Daoy (cell line): ENCODE measurements at regions not wholly inside any gene's neighbourhood (a gene's known extent, or its start where the extent isn't known, plus 50 kb on each side); places are given as distances from the start of the nearest gene placed in this dataset.
"Not testable (repeated sequence)": the region's sequence is repeated elsewhere in the genome, so short reads cannot be mapped to it uniquely, and the experiment has no call there.

Source experiments
- DNase-seq: peaks from one replicate; pipeline ENCODE4 v3.0.0-alpha.2; 2015; ENCODE audit warnings: low read depth

- DNase-seq, result no peak
Measured at GRCh38 chr12:25872137-25872536, 86.3 kb upstream of the RASSF8 start.

- no peak for DNase-seq
Measured at GRCh38 chr12:25875661-25876060, 82.8 kb upstream of the RASSF8 start.

DNA sequence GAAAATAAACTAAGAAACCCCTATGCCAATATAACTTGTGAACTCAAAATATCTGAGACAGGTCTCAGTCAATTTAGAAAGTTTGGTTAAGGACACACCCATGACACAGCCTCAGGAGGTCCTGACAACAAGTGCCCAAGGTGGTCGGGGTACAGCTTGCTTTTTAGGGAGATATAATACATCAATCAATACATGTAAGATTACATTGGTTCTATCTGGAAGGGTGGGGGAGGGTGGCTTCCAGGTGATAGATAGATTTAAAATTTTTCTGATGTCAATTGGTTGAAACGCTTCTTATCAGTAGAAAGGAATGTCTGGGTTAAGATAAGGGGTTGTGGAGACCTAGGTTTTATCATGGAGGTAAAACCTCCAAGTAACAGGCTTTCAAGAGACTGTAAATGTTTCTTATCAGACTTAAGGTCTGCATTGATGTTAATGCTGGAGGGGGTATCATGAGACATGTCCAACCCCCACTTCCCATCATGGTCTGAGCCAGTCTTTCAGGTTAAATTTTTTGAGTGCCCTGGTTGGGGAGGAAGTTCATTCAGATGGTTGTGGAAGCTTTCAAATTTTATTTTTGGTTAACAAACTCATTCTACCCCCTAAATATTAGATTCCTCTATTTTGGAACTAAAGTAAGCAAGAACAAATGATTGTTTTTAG lies 82.0 kb upstream of the RASSF8 start:
- DNase-seq, result no peak

DNA sequence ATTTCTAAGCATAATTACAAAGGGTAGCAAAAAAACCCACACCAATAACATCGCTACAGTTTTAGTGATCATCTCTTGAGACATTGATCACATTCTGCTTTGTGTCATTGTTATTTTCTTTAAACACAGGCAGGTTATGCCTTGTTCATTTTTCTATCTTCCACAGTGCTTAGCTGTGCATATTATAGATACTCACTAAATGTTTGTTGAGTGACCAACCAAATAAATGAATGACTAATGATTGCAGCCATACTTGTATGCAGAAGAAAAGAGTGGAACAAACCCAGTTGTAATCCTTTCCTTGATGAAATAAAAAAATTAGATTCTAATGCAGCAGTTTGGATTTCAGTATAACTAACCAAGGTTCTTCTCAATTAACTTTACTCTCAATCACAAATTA lies 81.0 kb upstream of the RASSF8 start:
- no peak for DNase-seq

DNA sequence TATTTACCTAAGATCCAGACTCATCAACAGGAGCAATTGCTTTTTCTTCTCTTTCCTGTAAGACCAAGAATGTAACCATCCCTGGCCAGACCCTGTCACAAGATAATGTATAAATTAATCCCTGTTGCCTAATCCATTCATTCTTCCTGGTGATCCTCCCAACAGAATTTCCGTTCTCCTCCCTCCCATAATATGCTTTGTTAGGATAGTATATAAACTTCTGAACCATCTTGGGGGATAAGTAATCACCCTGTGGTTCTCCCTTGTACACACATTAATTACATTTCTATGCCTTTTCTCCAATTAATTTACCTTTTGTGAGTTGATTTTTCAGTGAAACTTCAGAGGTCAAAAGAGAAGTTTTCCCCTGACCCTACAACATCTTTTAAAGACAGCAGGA lies 76.2 kb upstream of the RASSF8 start:
- no peak for DNase-seq

- DNase-seq, result no peak
Measured at GRCh38 chr12:25883026-25883916, 75.2 kb upstream of the RASSF8 start.

DNA sequence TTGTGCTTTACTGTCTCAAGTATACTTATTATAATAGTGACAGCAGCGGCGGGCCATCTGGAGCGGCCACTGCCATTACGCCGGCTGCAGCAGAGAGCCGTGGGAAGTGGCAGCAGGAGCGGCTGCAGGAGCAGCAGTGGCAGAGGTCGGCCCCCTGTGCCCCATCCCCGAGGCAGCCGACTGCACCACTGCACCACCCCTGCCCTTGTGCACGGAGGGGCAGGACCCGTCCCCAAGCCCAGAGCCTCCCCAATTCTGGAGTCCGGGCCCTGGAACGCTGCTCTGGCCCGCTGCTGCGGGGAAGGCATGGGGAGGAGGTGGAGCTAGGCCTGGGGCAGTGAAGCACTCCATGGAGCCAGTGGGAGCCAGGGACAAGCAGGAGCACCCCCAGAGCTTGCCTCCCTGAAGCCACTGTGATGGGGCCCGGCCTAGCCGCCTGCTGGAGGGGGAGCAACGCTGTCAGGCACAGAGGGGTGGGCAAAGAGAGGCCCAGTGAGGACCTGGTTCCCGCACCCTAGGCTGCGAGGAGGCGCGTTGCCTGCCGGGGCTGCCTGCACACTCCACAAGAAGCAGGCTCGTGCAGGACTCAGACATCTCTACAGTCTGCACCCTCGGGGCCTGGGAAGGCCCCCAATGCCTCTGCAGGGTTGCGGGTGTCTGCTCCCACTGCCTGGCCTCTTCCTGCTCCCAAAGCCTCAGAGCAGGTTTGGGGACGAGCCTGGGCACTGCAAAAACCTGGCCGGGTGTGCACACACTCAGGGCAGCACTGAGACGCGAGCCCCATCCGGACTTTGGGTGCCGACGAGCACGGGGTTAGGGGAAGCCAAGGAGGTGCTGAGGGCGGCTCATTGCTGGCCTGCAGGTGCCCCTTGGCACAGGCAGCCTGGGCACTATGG lies 74.2 kb upstream of the RASSF8 start:
- no peak for DNase-seq

GRCh38 chr12:25884920-25885234 lies 73.6 kb upstream of the RASSF8 start:
- no peak for DNase-seq

DNA sequence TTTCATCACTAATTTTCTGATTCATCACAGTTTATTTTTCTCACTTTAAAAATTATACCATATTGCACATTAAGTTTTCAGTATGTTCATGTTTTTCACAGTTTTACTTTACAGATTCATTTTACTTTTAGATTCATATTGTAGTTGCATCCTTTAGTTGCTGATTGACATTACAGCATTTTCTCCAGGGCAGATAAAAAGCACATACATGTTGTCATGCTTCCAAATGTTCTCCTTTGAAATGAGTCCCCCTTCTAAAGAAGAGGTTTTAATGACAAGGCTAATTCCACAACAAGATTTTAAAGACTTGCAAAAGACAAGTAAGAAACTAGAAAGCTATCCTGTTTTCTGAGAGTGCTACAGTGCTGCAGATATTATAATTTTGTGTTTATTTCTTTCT lies 72.1 kb upstream of the RASSF8 start:
- DNase-seq, result no peak

- no peak for DNase-seq
Measured at GRCh38 chr12:25887367-25887766, 71.1 kb upstream of the RASSF8 start.

- no peak for DNase-seq
Measured at GRCh38 chr12:25889185-25889584, 69.3 kb upstream of the RASSF8 start.

- DNase-seq, result not testable (repeated sequence)
Measured at GRCh38 chr12:25891095-25891494, 67.4 kb upstream of the RASSF8 start.

- DNase-seq, result no peak
Measured at GRCh38 chr12:25894759-25895158, 63.7 kb upstream of the RASSF8 start.

- DNase-seq, result no peak
Measured at GRCh38 chr12:25896981-25897380, 61.5 kb upstream of the RASSF8 start.

DNA sequence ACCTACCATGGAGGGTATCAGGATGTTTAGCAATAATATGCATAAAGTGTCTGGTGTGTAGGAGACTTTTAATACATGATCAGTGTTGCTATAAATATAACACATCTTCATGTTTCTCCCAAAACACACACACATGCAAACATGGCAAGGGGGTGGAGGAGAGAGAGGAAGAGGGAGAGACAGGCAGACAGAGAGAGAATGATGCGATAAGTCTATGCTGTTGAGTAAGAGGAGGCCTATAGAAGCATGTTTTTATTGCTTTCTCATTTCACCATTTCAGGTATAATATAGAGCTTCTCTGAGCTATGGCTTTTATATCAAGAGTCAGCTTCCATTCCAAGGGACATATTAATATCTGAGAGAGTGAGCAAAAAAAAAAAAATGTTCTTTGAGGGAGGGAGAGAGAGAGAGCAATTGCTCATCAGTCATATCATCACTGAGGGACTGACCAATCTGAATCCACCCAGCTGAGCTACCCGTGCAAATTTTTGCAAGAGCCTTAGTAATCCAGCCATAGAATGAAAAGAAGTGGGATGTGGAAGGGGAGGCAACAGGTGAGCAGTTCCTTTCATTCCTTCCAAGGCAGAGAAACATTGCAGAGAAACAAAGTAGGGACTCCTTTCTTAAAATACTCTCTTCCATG lies 54.8 kb upstream of the RASSF8 start:
- DNase-seq, result no peak

- no peak for DNase-seq
Measured at GRCh38 chr12:25904442-25904841, 54.0 kb upstream of the RASSF8 start.

DNA sequence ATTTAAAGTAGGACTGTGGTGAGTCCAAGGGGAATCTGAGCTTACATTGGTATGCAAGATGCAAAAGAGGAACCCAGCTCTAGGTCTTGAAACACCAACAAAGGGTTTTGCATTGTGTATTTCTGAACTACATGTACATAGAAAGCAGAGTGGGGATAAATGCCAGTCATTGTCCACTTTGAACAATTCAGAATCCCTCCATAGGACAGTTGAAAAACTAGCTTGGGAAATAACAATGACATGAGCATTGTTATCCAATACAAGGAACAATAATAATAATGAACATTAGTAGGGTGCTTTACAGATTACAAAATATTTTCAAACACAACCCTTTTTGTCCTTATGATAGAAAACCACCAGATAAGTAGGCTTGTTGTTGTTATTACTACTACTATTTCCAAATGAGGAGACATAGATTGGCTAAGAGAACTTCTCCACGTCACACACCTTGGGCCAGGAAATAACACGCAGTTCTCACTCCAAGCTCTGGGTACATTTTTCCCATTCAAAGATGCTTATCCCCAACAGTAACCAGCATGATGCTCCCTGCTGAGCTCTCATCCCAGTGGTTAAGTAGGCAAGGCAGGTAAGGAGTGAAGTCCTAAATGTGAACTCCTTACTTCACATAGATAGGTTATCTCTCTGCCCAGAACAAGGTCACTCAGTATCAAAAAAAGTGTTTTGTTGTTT lies 51.7 kb upstream of the RASSF8 start:
- no peak for DNase-seq
